Lower leg skin (tissue), 4 donors: ENCODE measurements at regions not wholly inside any gene's neighbourhood (a gene's known extent, or its start where the extent isn't known, plus 50 kb on each side); places are given as distances from the start of the nearest gene placed in this dataset.

ENCODE experiments used
- DNase-seq, 2 donors: peaks; one replicate each; pipeline ENCODE4 v3.0.0-alpha.2; 2019; ENCODE audit warnings: low spot score in 2 of 2
- H3K4me3 ChIP-seq: fragments of 200-600 bp; sonication (generic); 2 replicates; pipeline ENCODE4 v1.5.1; 2017; ENCODE audit warnings: mild to moderate bottlenecking, low read depth; ENCODE audit not compliant: poor library complexity, severe bottlenecking
- CTCF ChIP-seq, 3 donors: fragments of 450-650 bp; IDR thresholded peaks; one replicate each; pipeline ENCODE4 v1.5.1; 2016; ENCODE audit warnings: antibody characterized with exemption in 3 of 3, mild to moderate bottlenecking in 3 of 3, moderate library complexity in 2 of 3
- POLR2A ChIP-seq, 2 donors: fragments of 450-650 bp; IDR thresholded peaks; one replicate each; pipeline ENCODE4 v1.6.1; 2016 to 2017; ENCODE audit warnings: antibody characterized with exemption in 2 of 2, mild to moderate bottlenecking in 1 of 2, moderate library complexity in 1 of 2
- WGBS, 2 donors: methylation state at CpG; one replicate each; pipeline ENCODE4 v1.1.5; 2018; 5-methylcytosine and 5-hydroxymethylcytosine counted together
- intact Hi-C: fragments of 100-400 bp; cut with DNase I; formaldehyde crosslinking; loops from one replicate; pipeline ENCODE4 v1.15.0; 2023; ENCODE audit warnings: low total_unique reads

- H3K4me3 ChIP-seq, result no peak overlapping the region
- 83 to 90% methylated on average over 1 of the region's 1 CpG for WGBS, 2 donors
- DNase-seq, result no peak
- intact Hi-C loops, result no loop called here
- no peak for TF ChIP-seq POLR2A (IDR thresholded peaks at IDR 0.05)
- TF ChIP-seq CTCF (IDR thresholded peaks at IDR 0.05), result no peak
Measured at GRCh38 chr2:215817046-215817445, 196.3 kb downstream of the MREG start.

- no peak overlapping the region for H3K4me3 ChIP-seq
- intact Hi-C loops, result no loop called here
- WGBS, 2 donors, result 90 to 95% methylated on average over 5 of the region's 5 CpGs
Measured at GRCh38 chr2:215816424-215816823, 196.9 kb downstream of the MREG start.

GRCh38 chr2:215815960-215816359, 197.4 kb downstream of the MREG start:
- DNase-seq, result no peak
- no peak overlapping the region for H3K4me3 ChIP-seq
- 75% methylated on average over 2 of the region's 2 CpGs for WGBS, 2 donors
- intact Hi-C loops, result no loop called here
- TF ChIP-seq POLR2A (IDR thresholded peaks at IDR 0.05) (no peak), CTCF (IDR thresholded peaks at IDR 0.05) (no peak)

More at GRCh38 chr2:215816424-215816823, 196.9 kb downstream of the MREG start:
- TF ChIP-seq POLR2A (IDR thresholded peaks at IDR 0.05) (no peak), CTCF (IDR thresholded peaks at IDR 0.05) (no peak)
- no peak for DNase-seq

- DNase-seq, result no peak
- TF ChIP-seq POLR2A (IDR thresholded peaks at IDR 0.05), result no peak
- TF ChIP-seq CTCF (IDR thresholded peaks at IDR 0.05), result no peak
- intact Hi-C loops, result no loop called here
- no peak overlapping the region for H3K4me3 ChIP-seq
Measured at GRCh38 chr2:215812966-215813365, 200.4 kb downstream of the MREG start.

- no peak for DNase-seq
- WGBS, 2 donors, result 84 to 87% methylated on average over 3 of the region's 3 CpGs
- H3K4me3 ChIP-seq, result no peak overlapping the region
- intact Hi-C loops, result no loop called here
- no peak for TF ChIP-seq POLR2A (IDR thresholded peaks at IDR 0.05)
- TF ChIP-seq CTCF (IDR thresholded peaks at IDR 0.05), result no peak
Measured at GRCh38 chr2:215811409-215812345, 201.7 kb downstream of the MREG start.
